Mucosa of rectum (tissue), 2 donors: ENCODE measurements at regions not wholly inside any gene's neighbourhood (a gene's known extent, or its start where the extent isn't known, plus 50 kb on each side); places are given as distances from the start of the nearest gene placed in this dataset.

Source experiments
- H3K27ac ChIP-seq, 2 donors: one replicate each; pipeline ENCODE4 v1.7.0; 2013; ENCODE audit warnings: inconsistent platforms in 2 of 2, low read depth in 2 of 2, low read length in 2 of 2
- H3K27me3 ChIP-seq, 2 donors: one replicate each; pipeline ENCODE4 v1.7.0; 2013; ENCODE audit warnings: low read length in 2 of 2; ENCODE audit not compliant: control insufficient read depth in 2 of 2, insufficient read depth in 2 of 2
- H3K36me3 ChIP-seq, 2 donors: one replicate each; pipeline ENCODE4 v1.7.0; 2013; ENCODE audit warnings: low read length in 2 of 2; ENCODE audit not compliant: control insufficient read depth in 2 of 2, insufficient read depth in 2 of 2
- H3K4me1 ChIP-seq, 2 donors: one replicate each; pipeline ENCODE4 v1.7.0; 2013; ENCODE audit warnings: low read length in 2 of 2, mild to moderate bottlenecking in 1 of 2; ENCODE audit not compliant: control insufficient read depth in 2 of 2, insufficient read depth in 2 of 2
- H3K4me3 ChIP-seq, 2 donors: one replicate each; pipeline ENCODE4 v1.7.0; 2013; ENCODE audit warnings: low read length in 2 of 2
- H3K9ac ChIP-seq, 2 donors: one replicate each; pipeline ENCODE4 v1.7.0; 2013; ENCODE audit warnings: low read length in 2 of 2, low read depth in 1 of 2, mild to moderate bottlenecking in 1 of 2
- H3K9me3 ChIP-seq, 2 donors: one replicate each; pipeline ENCODE4 v1.7.0; 2013; ENCODE audit warnings: low read length in 2 of 2; ENCODE audit not compliant: control insufficient read depth in 2 of 2
- donor health status: healthy.
- donor health status: Normal muscosa, but diverticular disease.

GRCh38 chr4:177566691-177567090, 124.5 kb upstream of the AGA start:
- H3K9ac ChIP-seq = no peak overlapping the region
- H3K36me3 ChIP-seq = no peaks in the 10 kb centered on the region
- no peaks in the 10 kb centered on the region for H3K4me1 ChIP-seq
- H3K9me3 ChIP-seq = no peaks in the 10 kb centered on the region
- H3K27ac ChIP-seq = no peak overlapping the region
- H3K4me3 ChIP-seq = no peak overlapping the region
- H3K27me3 ChIP-seq = no peaks in the 10 kb centered on the region

GRCh38 chr4:177568931-177569330, 126.7 kb upstream of the AGA start:
- H3K4me1 ChIP-seq = no peaks in the 10 kb centered on the region
- no peak overlapping the region for H3K27ac ChIP-seq
- H3K4me3 ChIP-seq = no peak overlapping the region
- H3K27me3 ChIP-seq = no peaks in the 10 kb centered on the region
- no peak overlapping the region for H3K9ac ChIP-seq
- no peaks in the 10 kb centered on the region for H3K9me3 ChIP-seq
- H3K36me3 ChIP-seq = no peaks in the 10 kb centered on the region

GRCh38 chr4:177569434-177569833, 127.2 kb upstream of the AGA start:
- H3K36me3 ChIP-seq = no peaks in the 10 kb centered on the region
- H3K27me3 ChIP-seq = no peaks in the 10 kb centered on the region
- no peak overlapping the region for H3K4me3 ChIP-seq
- no peak overlapping the region for H3K27ac ChIP-seq
- no peaks in the 10 kb centered on the region for H3K4me1 ChIP-seq
- no peaks in the 10 kb centered on the region for H3K9me3 ChIP-seq
- H3K9ac ChIP-seq = no peak overlapping the region

GRCh38 chr4:177573507-177573906, 131.3 kb upstream of the AGA start:
- Histone ChIP-seq H3K36me3 (no peaks in the 10 kb centered on the region), H3K27me3 (no peaks in the 10 kb centered on the region), H3K9me3 (no peaks in the 10 kb centered on the region), H3K9ac (no peak overlapping the region), H3K4me1 (no peaks in the 10 kb centered on the region), H3K4me3 (no peak overlapping the region), H3K27ac (no peak overlapping the region)

DNA sequence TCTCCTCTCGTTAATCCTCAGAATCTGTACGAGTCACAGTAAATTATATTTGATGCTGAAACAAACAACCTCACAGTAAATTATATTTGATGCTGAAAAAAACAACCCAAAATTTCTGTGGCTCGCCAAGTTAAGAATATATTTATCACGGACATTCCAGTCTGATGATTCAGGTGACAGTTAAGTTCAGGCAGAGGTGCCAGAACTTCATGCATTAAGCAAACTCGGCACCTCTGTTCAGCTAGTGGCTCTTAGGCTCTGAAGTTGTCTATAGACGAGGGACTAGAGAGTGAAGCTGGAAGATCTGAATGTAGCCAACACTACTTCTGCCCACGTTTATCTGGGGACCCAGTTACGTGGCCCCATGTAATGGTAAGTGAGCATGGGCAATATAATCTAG, 132.2 kb upstream of the AGA start:
- Histone ChIP-seq H3K9ac (no peak overlapping the region), H3K27ac (no peak overlapping the region), H3K4me1 (no peaks in the 10 kb centered on the region), H3K4me3 (no peak overlapping the region), H3K27me3 (no peaks in the 10 kb centered on the region), H3K36me3 (no peaks in the 10 kb centered on the region), H3K9me3 (no peaks in the 10 kb centered on the region)

GRCh38 chr4:177579649-177580048, 137.4 kb upstream of the AGA start:
- no peak overlapping the region for H3K4me3 ChIP-seq
- H3K36me3 ChIP-seq = no peaks in the 10 kb centered on the region
- no peak overlapping the region for H3K9ac ChIP-seq
- no peaks in the 10 kb centered on the region for H3K4me1 ChIP-seq
- H3K9me3 ChIP-seq = no peaks in the 10 kb centered on the region
- no peak overlapping the region for H3K27ac ChIP-seq
- no peaks in the 10 kb centered on the region for H3K27me3 ChIP-seq

DNA sequence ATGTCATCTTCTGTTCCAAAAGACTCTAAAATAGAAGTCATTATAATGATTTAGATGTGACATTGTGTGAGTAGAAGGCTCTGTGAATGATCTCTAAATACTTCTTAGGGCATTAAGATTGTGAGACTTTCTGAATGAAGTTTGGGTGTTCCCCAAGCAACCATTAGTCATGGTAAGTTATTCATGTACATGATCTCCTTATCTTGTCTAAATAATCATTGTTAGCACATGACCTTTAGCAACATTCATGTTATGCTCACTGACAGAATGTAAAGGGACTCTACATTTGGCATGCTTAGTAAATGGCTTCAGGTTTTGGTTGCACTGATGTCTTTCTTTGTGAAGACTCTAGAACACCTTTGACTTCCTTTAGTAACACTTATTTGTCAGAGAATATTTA, 140.8 kb upstream of the AGA start:
- H3K4me1 ChIP-seq = no peaks in the 10 kb centered on the region
- H3K9me3 ChIP-seq = no peaks in the 10 kb centered on the region
- no peaks in the 10 kb centered on the region for H3K36me3 ChIP-seq
- H3K4me3 ChIP-seq = no peak overlapping the region
- no peak overlapping the region for H3K9ac ChIP-seq
- H3K27me3 ChIP-seq = no peaks in the 10 kb centered on the region
- no peak overlapping the region for H3K27ac ChIP-seq

GRCh38 chr4:177587989-177588388, 145.8 kb upstream of the AGA start:
- no peaks in the 10 kb centered on the region for H3K27me3 ChIP-seq
- H3K9me3 ChIP-seq = no peaks in the 10 kb centered on the region
- no peaks in the 10 kb centered on the region for H3K4me1 ChIP-seq
- H3K4me3 ChIP-seq = no peak overlapping the region
- no peak overlapping the region for H3K27ac ChIP-seq
- H3K36me3 ChIP-seq = no peaks in the 10 kb centered on the region
- H3K9ac ChIP-seq = no peak overlapping the region

- Histone ChIP-seq H3K4me3 (no peak overlapping the region), H3K27me3 (no peaks in the 10 kb centered on the region), H3K27ac (no peak overlapping the region), H3K9me3 (no peaks in the 10 kb centered on the region), H3K9ac (no peak overlapping the region), H3K4me1 (no peaks in the 10 kb centered on the region), H3K36me3 (no peaks in the 10 kb centered on the region)
Observed at GRCh38 chr4:177595386-177595785, 153.1 kb upstream of the AGA start.

DNA sequence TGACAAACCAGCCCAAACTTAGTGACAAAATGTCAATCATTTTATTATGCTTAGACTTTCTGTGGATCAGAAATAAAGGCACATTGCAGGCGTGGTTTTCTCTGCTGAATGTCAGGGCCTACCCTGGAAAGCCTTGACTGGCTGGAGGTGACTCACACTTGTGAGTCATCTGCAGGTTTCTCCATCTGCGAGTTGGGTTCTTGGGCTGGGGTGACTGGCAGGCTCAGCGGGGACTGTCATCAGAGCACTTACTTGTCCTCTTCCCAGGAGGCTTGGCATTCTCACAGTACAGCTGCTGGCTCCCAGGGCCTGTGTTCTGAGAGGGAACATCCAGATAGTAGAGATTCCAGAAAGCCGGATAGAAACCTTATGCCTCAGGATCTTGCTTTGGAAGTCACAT, 153.8 kb upstream of the AGA start:
- no peaks in the 10 kb centered on the region for H3K36me3 ChIP-seq
- H3K27me3 ChIP-seq = no peaks in the 10 kb centered on the region
- no peak overlapping the region for H3K27ac ChIP-seq
- no peaks in the 10 kb centered on the region for H3K4me1 ChIP-seq
- H3K4me3 ChIP-seq = no peak overlapping the region
- H3K9me3 ChIP-seq = no peaks in the 10 kb centered on the region
- H3K9ac ChIP-seq = no peak overlapping the region

DNA sequence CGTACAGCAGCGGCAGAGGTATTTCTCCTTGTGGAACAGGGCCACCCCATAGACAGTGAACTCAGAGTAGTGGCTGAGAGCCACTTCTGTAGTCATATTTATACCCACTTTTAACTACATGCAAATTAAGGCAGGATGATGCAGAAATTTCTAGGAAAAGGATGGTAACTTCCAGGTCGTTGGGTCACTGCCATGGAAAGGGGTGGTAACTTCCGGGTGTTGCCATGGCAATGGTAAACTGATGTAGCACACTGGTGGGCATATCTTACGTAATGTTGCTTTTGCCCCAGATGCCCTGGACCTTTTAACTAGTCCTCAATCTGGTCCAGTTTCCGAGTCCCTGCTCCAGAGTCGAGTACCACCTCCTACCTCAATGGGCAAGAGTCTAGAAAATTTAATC, 154.8 kb upstream of the AGA start:
- H3K27ac ChIP-seq = no peak overlapping the region

More for the DNA sequence above, 154.8 kb upstream of the AGA start:
- Histone ChIP-seq H3K4me1 (no peaks in the 10 kb centered on the region), H3K4me3 (no peak overlapping the region), H3K9ac (no peak overlapping the region), H3K9me3 (no peaks in the 10 kb centered on the region), H3K36me3 (no peaks in the 10 kb centered on the region), H3K27me3 (no peaks in the 10 kb centered on the region)
